DOHH2 (cell line): ENCODE measurements at regions not wholly inside any gene's neighbourhood (a gene's known extent, or its start where the extent isn't known, plus 50 kb on each side); places are given as distances from the start of the nearest gene placed in this dataset.

Experiments
- H3F3A ChIP-seq: fragments of 200-600 bp; sonication (generic), shearing (Covaris generic); 2 replicates; pipeline ENCODE4 v1.6.0; 2016; ENCODE audit warnings: antibody characterized with exemption, mild to moderate bottlenecking; ENCODE audit not compliant: control insufficient read depth, insufficient read depth
- H3K27ac ChIP-seq: fragments of 200-600 bp; sonication (generic); 2 replicates; pipeline ENCODE4 v1.5.1; 2014; ENCODE audit warnings: low read depth, mild to moderate bottlenecking, low read length, moderate library complexity
- H3K27me3 ChIP-seq: fragments of 200-600 bp; sonication (generic); 2 replicates; pipeline ENCODE4 v1.6.1; 2014; ENCODE audit warnings: mild to moderate bottlenecking, low read length, mixed read lengths; ENCODE audit not compliant: control insufficient read depth
- H3K36me3 ChIP-seq: fragments of 200-600 bp; sonication (generic); 2 replicates; pipeline ENCODE4 v1.6.1; 2014; ENCODE audit warnings: mild to moderate bottlenecking, low read length, moderate library complexity, mixed read lengths; ENCODE audit not compliant: control insufficient read depth
- H3K4me1 ChIP-seq: fragments of 200-600 bp; sonication (generic); 2 replicates; pipeline ENCODE4 v1.6.1; 2014; ENCODE audit warnings: mild to moderate bottlenecking, low read length, mixed read lengths; ENCODE audit not compliant: control insufficient read depth
- H3K4me2 ChIP-seq: fragments of 200-600 bp; sonication (generic); 2 replicates; pipeline ENCODE4 v1.6.0; 2014; ENCODE audit warnings: mild to moderate bottlenecking, low read length, moderate library complexity
- H3K4me3 ChIP-seq: fragments of 200-600 bp; sonication (generic); 2 replicates; pipeline ENCODE4 v1.5.1; 2014; ENCODE audit warnings: mild to moderate bottlenecking, low read length, mixed read lengths
- H3K79me2 ChIP-seq: fragments of 200-600 bp; sonication (generic); 2 replicates; pipeline ENCODE4 v1.6.1; 2014; ENCODE audit warnings: mild to moderate bottlenecking, low read length, mixed read lengths; ENCODE audit not compliant: control insufficient read depth
- H3K9me2 ChIP-seq: fragments of 200-600 bp; sonication (generic); replicated peaks from 2 replicates; pipeline ENCODE4 v1.6.1; 2014; ENCODE audit warnings: mild to moderate bottlenecking, low read length, mixed read lengths; ENCODE audit not compliant: control insufficient read depth
- H3K9me3 ChIP-seq: fragments of 200-600 bp; sonication (generic); 2 replicates; pipeline ENCODE4 v1.6.1; 2014; ENCODE audit warnings: antibody characterized with exemption, low read length, mixed read lengths; ENCODE audit not compliant: control insufficient read depth, insufficient read depth
- H4K20me1 ChIP-seq: fragments of 200-600 bp; sonication (generic); 2 replicates; pipeline ENCODE4 v1.6.0; 2014; ENCODE audit warnings: low read depth, mild to moderate bottlenecking, antibody characterized with exemption, low read length, moderate library complexity; ENCODE audit not compliant: control insufficient read depth, insufficient read depth
- EZH2phosphoT487 ChIP-seq: fragments of 200-600 bp; sonication (generic); IDR thresholded peaks from 2 replicates; pipeline ENCODE4 v1.6.1; 2017; ENCODE audit warnings: borderline replicate concordance, mild to moderate bottlenecking, antibody characterized with exemption, low read length, moderate library complexity, mixed read lengths
- TF ChIP-seq, protein P1 (sequence below): fragments of 200-600 bp; sonication (generic); IDR thresholded peaks from one replicate; pipeline ENCODE4 v1.5.1; 2014; ENCODE audit warnings: antibody characterized with exemption, mild to moderate bottlenecking, low read depth, low read length; ENCODE audit not compliant: poor library complexity, severe bottlenecking

DNA sequence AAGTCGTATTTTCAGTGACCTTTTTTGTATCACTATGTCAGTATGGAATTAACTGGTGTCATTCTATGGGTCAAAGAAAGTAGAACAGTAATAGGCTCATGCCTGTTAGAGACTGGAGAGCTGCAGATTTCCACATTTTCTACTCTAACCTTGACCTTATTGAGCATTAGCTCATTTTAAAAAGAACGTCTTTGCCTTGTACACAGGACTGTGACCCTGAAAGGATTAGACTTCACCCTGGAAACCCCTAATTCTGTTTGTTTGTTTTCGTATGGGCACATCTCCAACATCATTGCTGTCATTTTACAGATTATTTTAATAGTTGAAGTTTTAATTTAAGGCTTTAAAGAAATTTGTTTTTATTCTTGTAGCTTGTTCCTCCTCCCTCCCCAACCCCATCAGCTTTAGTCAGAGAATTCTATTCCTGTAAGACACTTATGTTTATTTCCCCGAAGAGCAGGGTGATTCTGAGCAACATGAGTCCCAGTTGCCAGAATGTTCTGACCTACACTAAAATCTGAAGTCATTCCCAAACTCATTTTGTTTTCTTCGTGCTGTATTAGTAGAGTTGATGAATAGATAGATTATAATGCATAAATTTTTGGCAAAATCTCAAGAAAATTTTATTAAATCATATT lies 451.3 kb downstream of the FOXG1 start:
- Histone ChIP-seq H3K9me3 (no peaks in the 10 kb centered on the region; the same call in 1 of the 2 replicates), H3K9me2 (no peaks in the 10 kb centered on the region; the same call in 1 of the 2 replicates), H3K79me2 (no peaks in the 10 kb centered on the region), H3F3A (no peaks in the 10 kb centered on the region), H3K27ac (no peak overlapping the region), H3K27me3 (no peaks in the 10 kb centered on the region), H3K36me3 (no peaks in the 10 kb centered on the region), H3K4me2 (no peak overlapping the region), H3K4me3 (no peak overlapping the region), H4K20me1 (no peaks in the 10 kb centered on the region), H3K4me1 (no peaks in the 10 kb centered on the region)
- TF ChIP-seq, protein P1, sequence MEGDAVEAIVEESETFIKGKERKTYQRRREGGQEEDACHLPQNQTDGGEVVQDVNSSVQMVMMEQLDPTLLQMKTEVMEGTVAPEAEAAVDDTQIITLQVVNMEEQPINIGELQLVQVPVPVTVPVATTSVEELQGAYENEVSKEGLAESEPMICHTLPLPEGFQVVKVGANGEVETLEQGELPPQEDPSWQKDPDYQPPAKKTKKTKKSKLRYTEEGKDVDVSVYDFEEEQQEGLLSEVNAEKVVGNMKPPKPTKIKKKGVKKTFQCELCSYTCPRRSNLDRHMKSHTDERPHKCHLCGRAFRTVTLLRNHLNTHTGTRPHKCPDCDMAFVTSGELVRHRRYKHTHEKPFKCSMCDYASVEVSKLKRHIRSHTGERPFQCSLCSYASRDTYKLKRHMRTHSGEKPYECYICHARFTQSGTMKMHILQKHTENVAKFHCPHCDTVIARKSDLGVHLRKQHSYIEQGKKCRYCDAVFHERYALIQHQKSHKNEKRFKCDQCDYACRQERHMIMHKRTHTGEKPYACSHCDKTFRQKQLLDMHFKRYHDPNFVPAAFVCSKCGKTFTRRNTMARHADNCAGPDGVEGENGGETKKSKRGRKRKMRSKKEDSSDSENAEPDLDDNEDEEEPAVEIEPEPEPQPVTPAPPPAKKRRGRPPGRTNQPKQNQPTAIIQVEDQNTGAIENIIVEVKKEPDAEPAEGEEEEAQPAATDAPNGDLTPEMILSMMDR = no peak
- no peak for TF ChIP-seq EZH2phosphoT487

- TF ChIP-seq EZH2phosphoT487 = no peak
- TF ChIP-seq, protein P1 = no peak
- Histone ChIP-seq H3F3A (no peaks in the 10 kb centered on the region), H3K9me2 (no peaks in the 10 kb centered on the region), H3K27me3 (no peaks in the 10 kb centered on the region), H3K4me1 (no peaks in the 10 kb centered on the region), H3K79me2 (no peaks in the 10 kb centered on the region), H4K20me1 (no peaks in the 10 kb centered on the region), H3K4me3 (no peak overlapping the region), H3K27ac (no peak overlapping the region), H3K9me3 (no peaks in the 10 kb centered on the region), H3K36me3 (no peaks in the 10 kb centered on the region), H3K4me2 (no peak overlapping the region)
Observed at GRCh38 chr14:29220072-29220471, 453.5 kb downstream of the FOXG1 start.

DNA sequence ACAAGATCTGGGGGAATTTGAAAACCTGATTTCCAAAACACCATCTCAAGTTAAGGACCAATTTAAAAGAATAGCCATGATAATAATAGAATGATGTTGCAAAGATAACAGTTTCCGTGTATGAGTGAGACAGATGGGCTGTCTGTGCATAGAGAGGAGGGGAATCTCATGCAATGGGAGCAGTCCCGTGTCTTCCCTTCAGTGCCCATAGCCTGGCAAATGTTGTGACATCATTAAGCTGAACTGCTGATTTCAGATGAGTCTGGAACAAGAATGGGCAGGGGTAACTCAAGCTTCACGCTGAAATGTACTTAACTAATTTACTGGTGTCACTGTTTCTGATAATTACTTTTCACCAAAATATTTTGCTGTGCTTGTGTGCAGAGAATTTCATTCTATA lies 454.0 kb downstream of the FOXG1 start:
- Histone ChIP-seq H4K20me1 (no peaks in the 10 kb centered on the region), H3K27ac (no peak overlapping the region), H3K27me3 (no peaks in the 10 kb centered on the region), H3K4me3 (no peak overlapping the region), H3K9me2 (no peaks in the 10 kb centered on the region), H3K36me3 (no peaks in the 10 kb centered on the region), H3K9me3 (no peaks in the 10 kb centered on the region), H3K4me1 (no peaks in the 10 kb centered on the region), H3K79me2 (no peaks in the 10 kb centered on the region), H3F3A (no peaks in the 10 kb centered on the region), H3K4me2 (no peak overlapping the region)
- TF ChIP-seq, protein P1 = no peak
- no peak for TF ChIP-seq EZH2phosphoT487
